GM19025 (cell line): ENCODE measurements at regions not wholly inside any gene's neighbourhood (a gene's known extent, or its start where the extent isn't known, plus 50 kb on each side); places are given as distances from the start of the nearest gene placed in this dataset.
A peak's percentile ranks its signal among the peaks of the same experiment; 100 is the strongest.

ENCODE experiments used
- ATAC-seq: cut with Tn5 transposase; IDR thresholded peaks from one replicate; pipeline ENCODE4 v1.9.1; 2021; ENCODE audit warnings: mild to moderate bottlenecking, low read depth, moderate library complexity; ENCODE audit not compliant: unreplicated experiment

- ATAC-seq: no peak
Observed at GRCh38 chr13:77480066-77480465, 55.4 kb upstream of the SCEL start.

GRCh38 chr13:77479326-77479725 lies 56.2 kb upstream of the SCEL start:
- no peak for ATAC-seq

GRCh38 chr13:77477299-77477848 lies 58.1 kb upstream of the SCEL start:
- ATAC-seq: no peak

- ATAC-seq: no peak
Observed at GRCh38 chr13:77476456-77476855, 59.0 kb upstream of the SCEL start.

DNA sequence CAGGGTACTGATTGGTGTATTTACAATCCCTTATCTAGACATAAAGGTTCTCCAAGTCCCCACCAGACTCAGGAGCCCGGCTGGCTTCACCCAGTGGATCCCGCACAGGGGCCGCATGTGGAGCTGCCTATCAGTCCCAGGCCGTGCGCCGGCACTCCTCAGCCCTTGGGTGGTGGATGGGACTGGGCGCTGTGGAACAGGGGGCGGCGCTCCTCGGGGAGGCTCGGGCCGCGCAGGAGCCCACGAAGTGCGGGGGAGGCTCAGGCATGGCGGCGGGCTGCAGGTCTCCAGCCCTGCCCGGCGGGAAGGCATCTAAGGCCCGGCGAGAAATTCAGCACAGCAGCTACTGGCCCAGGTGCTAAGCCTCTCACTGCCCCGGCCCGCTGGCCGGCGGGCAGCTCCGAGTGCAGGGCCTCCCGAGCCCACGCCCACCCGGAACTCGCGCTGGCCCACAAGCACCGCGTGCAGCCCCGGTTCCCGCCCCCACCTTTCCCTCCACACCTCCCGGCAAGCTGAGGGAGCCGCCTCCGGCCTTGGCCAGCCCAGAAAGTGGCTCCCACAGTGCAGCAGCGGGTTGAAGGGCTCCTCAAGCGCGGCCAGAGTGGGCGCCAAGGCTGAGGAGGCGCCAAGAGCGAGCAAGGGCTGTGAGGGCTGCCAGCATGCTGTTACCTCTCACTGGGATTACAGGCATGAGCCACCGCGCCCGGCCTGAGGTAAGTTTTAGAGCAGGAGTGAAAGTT lies 60.0 kb upstream of the SCEL start:
- ATAC-seq: no peak

DNA sequence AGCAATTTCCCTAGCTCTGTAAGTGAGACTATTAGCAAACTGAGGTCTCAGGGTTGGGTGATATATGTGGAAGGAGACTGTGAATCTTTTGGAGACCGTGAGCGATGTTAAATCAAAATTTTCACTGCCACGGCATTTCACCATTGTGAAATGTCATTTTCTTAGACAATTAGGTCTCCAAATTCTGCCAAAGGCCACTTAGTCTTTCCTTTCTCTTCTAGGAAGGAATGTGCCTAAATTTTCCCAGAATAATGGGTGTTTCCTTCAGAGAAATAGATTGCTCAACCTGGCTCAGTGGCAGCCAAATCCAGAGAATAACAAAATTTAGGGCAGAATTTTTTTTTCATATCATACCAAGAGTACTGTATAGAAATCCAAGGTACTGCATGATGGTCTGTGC lies 64.5 kb upstream of the SCEL start:
- no peak for ATAC-seq

DNA sequence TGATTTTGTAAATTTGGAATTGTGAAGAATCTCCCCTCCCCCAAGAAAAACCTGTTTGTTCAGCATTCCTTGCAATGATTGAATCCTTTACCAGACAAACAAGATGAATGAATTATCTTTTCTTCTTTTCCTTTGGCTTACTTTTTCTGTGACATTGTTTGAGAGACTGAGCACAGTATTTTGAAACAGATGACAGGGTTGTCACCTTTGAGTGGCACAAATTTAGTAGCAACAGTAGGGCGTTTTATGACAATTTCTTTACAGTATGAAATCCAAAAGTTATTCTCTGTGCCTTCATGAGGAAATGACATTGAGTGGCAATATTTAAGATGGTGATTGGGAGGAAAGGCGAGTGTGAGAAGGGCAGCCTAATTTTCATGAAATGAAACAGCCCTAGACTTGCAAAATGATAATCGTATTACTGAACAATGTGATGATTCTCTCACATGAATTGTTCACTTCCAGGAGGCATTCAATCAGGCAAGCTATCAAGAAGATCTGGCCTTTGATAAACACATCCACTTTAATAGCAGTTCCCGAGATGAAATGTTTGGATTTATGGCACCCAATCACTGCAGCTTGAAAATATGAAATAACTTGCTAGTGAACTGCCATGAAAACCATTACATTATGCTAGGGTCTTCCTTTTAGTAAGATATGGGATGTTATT lies 68.6 kb upstream of the SCEL start:
- no peak for ATAC-seq

DNA sequence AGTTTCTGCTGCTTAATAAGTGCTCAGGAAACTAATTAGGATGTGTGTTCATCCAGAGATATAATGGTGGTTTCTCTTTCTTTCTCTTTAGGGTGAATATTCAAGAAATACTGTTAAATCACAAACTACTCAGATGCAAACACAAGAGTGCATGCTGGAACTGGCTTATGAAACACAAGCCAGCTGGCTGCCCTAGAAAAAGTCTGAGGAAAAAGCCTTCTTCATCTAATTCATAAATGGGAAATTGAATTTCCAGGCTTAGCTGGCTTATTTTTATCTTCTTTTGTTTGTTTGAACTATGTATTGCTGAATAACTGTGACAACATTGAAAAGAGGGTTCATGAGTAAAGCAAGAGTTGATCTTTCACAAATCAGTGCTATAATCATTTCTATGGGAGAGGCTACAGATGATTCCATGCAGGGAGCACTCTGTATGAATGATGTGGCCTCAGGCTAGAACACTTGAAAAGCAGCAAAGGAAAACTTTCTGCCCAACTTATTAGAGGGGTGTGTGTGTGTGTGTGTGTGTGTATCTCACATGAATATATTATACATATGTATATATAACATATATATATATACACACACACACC lies 69.8 kb upstream of the SCEL start:
- ATAC-seq: no peak

DNA sequence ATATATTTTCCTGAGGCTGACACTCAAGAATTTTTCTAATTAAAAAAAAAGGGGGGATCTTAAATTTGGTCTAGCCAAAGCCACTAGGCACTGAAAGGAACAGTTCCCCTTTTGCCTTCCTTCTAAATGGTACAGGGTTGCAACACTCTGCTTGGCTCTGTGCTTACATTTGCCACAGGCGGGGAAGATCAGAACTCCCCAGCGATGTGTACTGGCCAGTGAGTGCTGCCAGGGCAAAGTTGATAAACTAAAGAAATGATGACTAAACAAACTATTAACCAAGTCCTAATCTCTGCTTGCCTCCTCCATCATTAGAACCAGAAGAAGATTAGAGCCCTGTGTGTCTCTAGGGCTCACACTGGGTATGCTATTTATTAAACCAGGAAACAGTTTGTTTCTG lies 75.3 kb upstream of the SCEL start:
- ATAC-seq: peak; percentile 85

DNA sequence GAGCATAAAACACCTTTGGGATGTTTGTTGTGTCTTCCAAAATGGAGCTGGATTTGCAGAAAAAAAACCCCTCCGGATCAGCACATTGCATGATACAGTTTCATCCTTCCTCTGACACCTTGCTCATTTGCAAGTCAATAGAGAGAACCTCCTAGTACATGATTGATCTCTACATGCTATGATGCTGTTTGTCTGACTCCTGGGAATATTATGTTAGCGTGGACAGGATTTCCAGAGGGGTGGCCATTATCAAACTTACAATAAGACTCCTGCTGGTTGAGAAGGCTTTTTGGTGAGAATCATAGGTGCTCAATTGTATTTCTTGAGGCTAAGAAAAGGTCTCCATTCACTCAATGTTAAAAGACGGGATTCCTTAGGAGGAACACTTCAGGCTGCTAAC lies 75.9 kb upstream of the SCEL start:
- no peak for ATAC-seq

DNA sequence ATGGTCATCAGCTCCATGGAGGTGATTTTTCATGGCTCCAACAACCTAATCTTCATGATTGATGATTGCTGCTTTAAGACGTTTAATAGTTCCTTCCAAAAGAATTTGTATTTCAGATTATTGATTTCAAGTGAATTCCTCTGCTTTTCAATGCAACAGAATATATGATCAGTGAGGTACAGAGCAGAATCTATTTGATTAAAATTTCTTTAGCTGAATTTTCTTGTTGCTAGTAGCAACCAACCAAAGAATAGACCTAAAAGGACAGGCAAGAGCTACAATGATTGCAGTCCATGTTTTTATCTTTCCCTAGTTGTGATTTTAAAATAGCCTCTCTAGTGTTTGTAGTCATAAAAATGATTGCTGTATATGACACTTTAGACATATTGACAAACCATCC lies 76.8 kb upstream of the SCEL start:
- ATAC-seq: no peak

- no peak for ATAC-seq
Observed at GRCh38 chr13:77457966-77458365, 77.5 kb upstream of the SCEL start.

GRCh38 chr13:77456271-77456670 lies 79.2 kb upstream of the SCEL start:
- ATAC-seq: no peak

DNA sequence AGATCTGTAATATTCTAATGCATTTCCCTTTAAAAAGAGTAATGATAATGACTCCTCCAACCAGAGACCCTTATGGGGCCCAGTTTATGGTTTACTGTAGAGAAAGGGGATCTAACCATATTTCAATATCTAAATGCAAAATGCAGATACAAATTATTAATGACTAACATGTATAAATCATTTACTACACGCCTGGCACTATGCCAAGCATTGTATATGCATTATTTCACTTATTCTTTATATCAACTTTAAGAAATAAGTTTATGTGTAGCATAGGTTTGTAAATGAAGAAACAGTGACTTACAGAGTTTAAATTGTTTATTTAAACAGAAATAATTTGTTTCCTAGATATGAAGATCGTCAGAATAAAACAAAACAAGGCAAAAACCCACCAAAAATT lies 86.2 kb upstream of the SCEL start:
- no peak for ATAC-seq

DNA sequence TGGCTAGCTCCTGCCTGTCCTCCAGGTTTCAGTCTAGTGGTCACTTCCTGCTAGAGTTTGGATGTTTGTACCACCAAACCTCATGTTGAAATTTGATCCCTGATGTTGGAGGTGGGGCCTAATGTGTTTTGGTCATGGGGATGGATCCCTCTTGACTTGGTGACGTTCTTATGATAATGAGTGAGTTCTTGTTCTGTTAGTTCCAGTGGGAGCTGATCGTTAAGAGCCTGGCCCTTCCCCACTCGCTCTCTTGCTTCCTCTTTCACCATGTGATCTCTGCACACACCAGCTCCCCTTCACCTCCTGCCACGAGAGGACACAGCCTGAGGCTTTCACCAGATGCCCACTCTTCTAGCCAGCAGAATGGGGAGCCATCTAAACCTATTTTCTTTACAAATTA lies 86.8 kb upstream of the SCEL start:
- ATAC-seq: no peak

GRCh38 chr13:77443511-77443910 lies 92.0 kb upstream of the SCEL start:
- no peak for ATAC-seq

GRCh38 chr13:77437267-77437666 lies 98.2 kb upstream of the SCEL start:
- ATAC-seq: no peak

DNA sequence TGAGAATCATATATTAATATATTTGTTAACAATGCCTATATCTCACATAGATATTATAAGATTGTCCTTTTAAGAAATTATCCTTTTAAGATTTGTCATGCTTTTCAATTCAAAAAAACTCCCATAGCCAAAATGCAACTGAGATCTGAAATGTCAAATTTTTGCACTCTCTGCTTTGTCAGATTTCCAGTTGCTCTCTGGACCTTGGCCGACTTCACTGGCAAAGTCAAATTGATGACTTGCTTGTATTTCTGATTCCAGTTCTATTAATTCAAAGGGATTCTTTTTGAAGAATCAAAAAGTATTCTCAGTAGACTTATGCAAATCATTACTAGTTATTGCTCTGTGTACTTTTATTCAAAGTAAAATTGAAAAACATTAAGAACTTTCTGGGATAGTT lies 101.2 kb upstream of the SCEL start:
- no peak for ATAC-seq

- ATAC-seq: no peak
Observed at GRCh38 chr13:77431449-77431848, 104.1 kb upstream of the SCEL start.

- peak; percentile 41 for ATAC-seq
Observed at GRCh38 chr13:77430377-77430951, 103.6 kb upstream of the MYCBP2 start.
